Keratinocyte (primary cell): ENCODE measurements at regions not wholly inside any gene's neighbourhood (a gene's known extent, or its start where the extent isn't known, plus 50 kb on each side); places are given as distances from the start of the nearest gene placed in this dataset.

Experiments
- EZH2 ChIP-seq: IDR thresholded peaks from one replicate; pipeline ENCODE4 v1.6.1; 2012; ENCODE audit warnings: inconsistent platforms, mild to moderate bottlenecking, low read length, moderate library complexity
- TF ChIP-seq, protein P1 (sequence below), 3 experiments: IDR thresholded peaks in 1 of 3; conservative IDR thresholded peaks in 1 of 3; optimal IDR thresholded peaks in 1 of 3; 2 replicates in 2 of 3; 3 replicates in 1 of 3; pipeline versions ENCODE3 to v1.5.1; 2011; ENCODE audit warnings: low read length in 3 of 3, mild to moderate bottlenecking in 3 of 3, moderate library complexity in 2 of 3, control low read depth in 1 of 3, inconsistent platforms in 1 of 3; ENCODE audit not compliant: insufficient read depth in 2 of 3; ENCODE audit errors: extremely low read depth in 1 of 3

- TF ChIP-seq, protein P1, sequence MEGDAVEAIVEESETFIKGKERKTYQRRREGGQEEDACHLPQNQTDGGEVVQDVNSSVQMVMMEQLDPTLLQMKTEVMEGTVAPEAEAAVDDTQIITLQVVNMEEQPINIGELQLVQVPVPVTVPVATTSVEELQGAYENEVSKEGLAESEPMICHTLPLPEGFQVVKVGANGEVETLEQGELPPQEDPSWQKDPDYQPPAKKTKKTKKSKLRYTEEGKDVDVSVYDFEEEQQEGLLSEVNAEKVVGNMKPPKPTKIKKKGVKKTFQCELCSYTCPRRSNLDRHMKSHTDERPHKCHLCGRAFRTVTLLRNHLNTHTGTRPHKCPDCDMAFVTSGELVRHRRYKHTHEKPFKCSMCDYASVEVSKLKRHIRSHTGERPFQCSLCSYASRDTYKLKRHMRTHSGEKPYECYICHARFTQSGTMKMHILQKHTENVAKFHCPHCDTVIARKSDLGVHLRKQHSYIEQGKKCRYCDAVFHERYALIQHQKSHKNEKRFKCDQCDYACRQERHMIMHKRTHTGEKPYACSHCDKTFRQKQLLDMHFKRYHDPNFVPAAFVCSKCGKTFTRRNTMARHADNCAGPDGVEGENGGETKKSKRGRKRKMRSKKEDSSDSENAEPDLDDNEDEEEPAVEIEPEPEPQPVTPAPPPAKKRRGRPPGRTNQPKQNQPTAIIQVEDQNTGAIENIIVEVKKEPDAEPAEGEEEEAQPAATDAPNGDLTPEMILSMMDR (optimal IDR thresholded peaks at IDR 0.05 in 1 of 3, IDR thresholded peaks at IDR 0.05 in 1 of 3, conservative IDR thresholded peaks at IDR 0.05 in 1 of 3; ENCODE audit: extremely low read depth in 1 of 3, insufficient read depth in 2 of 3, low read length in 3 of 3), result no peak
- no peak for TF ChIP-seq EZH2
Observed at GRCh38 chr4:44984083-44984482, 257.7 kb upstream of the GNPDA2 start.
